Panc1 (cell line): ENCODE measurements at regions not wholly inside any gene's neighbourhood (a gene's known extent, or its start where the extent isn't known, plus 50 kb on each side); places are given as distances from the start of the nearest gene placed in this dataset.

Experiments
- ATAC-seq: fragments of 200-7000 bp; cut with Tn5 transposase; 2 replicates; pipeline ENCODE4 v1.9.1; 2020; ENCODE audit warnings: mild to moderate bottlenecking, moderate library complexity
- BruUV-seq: library from RNA; stranded (reverse); fragments of 400-500 nt; replicated peaks from 2 replicates; lab custom pipeline; 2021; lab: Mats Ljungman, UMichigan
- CTCF ChIA-PET: fragments of 300-600 bp; sonication (Branson Sonifier 250); formaldehyde crosslinking; loops from one replicate; lab custom pipeline; 2022; ENCODE audit warnings: antibody characterized with exemption; lab: Charles Lee
- POLR2A ChIA-PET: fragments of 300-600 bp; sonication (Branson Sonifier 250); formaldehyde crosslinking; loops from one replicate; lab custom pipeline; 2022; ENCODE audit warnings: antibody characterized with exemption; lab: Charles Lee
- DNase-seq: peaks from one replicate; pipeline ENCODE4 v3.0.0-alpha.2; 2010; ENCODE audit warnings: low read depth, low spot score
- H3K27ac ChIP-seq: 2 replicates; pipeline ENCODE4 v1.5.1; 2011; ENCODE audit warnings: mild to moderate bottlenecking, low read length, inconsistent platforms
- H3K27me3 ChIP-seq: fragments of 200-500 bp; sonication (Bioruptor generic); 2 replicates; pipeline ENCODE4 v1.6.0; 2014; ENCODE audit warnings: low read length, inconsistent platforms; ENCODE audit not compliant: control insufficient read depth, insufficient read depth
- H3K36me3 ChIP-seq: fragments of 200-500 bp; sonication (Bioruptor generic); 2 replicates; pipeline ENCODE4 v1.5.1; 2014; ENCODE audit warnings: inconsistent platforms, mild to moderate bottlenecking, low read length, moderate library complexity; ENCODE audit not compliant: control insufficient read depth, insufficient read depth
- H3K4me1 ChIP-seq: 2 replicates; pipeline ENCODE4 v1.5.1; 2011; ENCODE audit warnings: inconsistent platforms, mild to moderate bottlenecking, low read length, moderate library complexity; ENCODE audit not compliant: control insufficient read depth, insufficient read depth
- H3K4me3 ChIP-seq, 2 experiments: 2 replicates each; pipeline ENCODE4 v1.5.1; 2011 to 2012; ENCODE audit warnings: low read depth in 2 of 2, low read length in 2 of 2, mild to moderate bottlenecking in 2 of 2, inconsistent platforms in 1 of 2, moderate library complexity in 1 of 2
- H3K9me3 ChIP-seq: fragments of 200-500 bp; sonication (Bioruptor generic); 2 replicates; pipeline ENCODE4 v1.5.1; 2014; ENCODE audit warnings: low read depth, mild to moderate bottlenecking, inconsistent platforms, low read length, moderate library complexity; ENCODE audit not compliant: control insufficient read depth, insufficient read depth
- POLR2AphosphoS5 ChIP-seq: IDR thresholded peaks from 2 replicates; pipeline ENCODE4 v1.6.1; 2012; ENCODE audit warnings: mild to moderate bottlenecking, low read depth, low read length, moderate library complexity
- SIN3A ChIP-seq: IDR thresholded peaks from 2 replicates; pipeline ENCODE4 v1.6.1; 2012; ENCODE audit warnings: low read depth, mild to moderate bottlenecking, low read length, moderate library complexity, borderline replicate concordance; ENCODE audit not compliant: insufficient read depth
- TCF7L2 ChIP-seq: IDR thresholded peaks from 2 replicates; pipeline ENCODE4 v1.6.1; 2011; ENCODE audit warnings: mild to moderate bottlenecking, low read depth, low read length, inconsistent platforms
- in situ Hi-C: cut with HindIII; loops from 2 replicates; pipeline ENCODE4 v1.10.0; 2016; ENCODE audit warnings: low sequenced_read_pairs, low pct_unique_long_range_greater_than_20kb
- intact Hi-C: fragments of 100-400 bp; cut with micrococcal nuclease; formaldehyde crosslinking; loops from one replicate; pipeline ENCODE4 v1.10.0; 2022; ENCODE audit not compliant: unreplicated experiment
- TF ChIP-seq, protein P1 (sequence below), 2 experiments: IDR thresholded peaks; 2 replicates each; pipeline ENCODE4 v1.6.1; 2011 to 2012; ENCODE audit warnings: low read depth in 2 of 2, control low read depth in 1 of 2, low read length in 1 of 2, mild to moderate bottlenecking in 1 of 2, moderate library complexity in 1 of 2; ENCODE audit not compliant: insufficient read depth in 1 of 2
- TF ChIP-seq, protein P2 (sequence below): fragments of 450-650 bp; IDR thresholded peaks from 2 replicates; pipeline ENCODE4 v1.5.1; 2017; ENCODE audit warnings: mild to moderate bottlenecking

DNA sequence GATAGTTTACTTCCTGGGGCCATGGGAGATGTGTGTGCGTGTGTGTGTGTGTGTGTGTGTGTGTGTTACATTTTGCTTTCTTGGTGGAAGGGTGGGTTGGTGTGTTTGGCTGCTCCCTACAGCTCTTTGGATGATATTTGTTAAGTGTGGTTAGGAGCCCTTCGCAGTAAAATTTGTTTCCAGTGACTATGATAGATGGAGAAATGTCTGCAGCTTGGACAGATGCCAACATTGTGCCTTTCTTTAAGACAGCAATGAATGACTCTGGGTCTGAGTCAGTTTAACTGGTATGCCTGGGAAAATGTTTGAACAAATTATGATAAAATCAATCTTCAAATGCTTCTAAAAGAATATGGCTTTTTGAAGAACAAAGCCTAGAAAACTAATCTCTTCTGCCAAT lies 102.7 kb upstream of the TRPC6 start:
- in situ Hi-C loops = no loop called here
- CTCF ChIA-PET = no interaction called here
- DNase-seq (no peak), ATAC-seq (no peak)
- Histone ChIP-seq H3K27me3 (no peaks in the 10 kb centered on the region), H3K4me3 (no peak overlapping the region), H3K4me1 (no peaks in the 10 kb centered on the region), H3K36me3 (no peaks in the 10 kb centered on the region), H3K27ac (no peak overlapping the region), H3K9me3 (no peaks in the 10 kb centered on the region)
- TF ChIP-seq TCF7L2 (no peak), SIN3A (no peak), POLR2AphosphoS5 (no peak)
- TF ChIP-seq, protein P1, sequence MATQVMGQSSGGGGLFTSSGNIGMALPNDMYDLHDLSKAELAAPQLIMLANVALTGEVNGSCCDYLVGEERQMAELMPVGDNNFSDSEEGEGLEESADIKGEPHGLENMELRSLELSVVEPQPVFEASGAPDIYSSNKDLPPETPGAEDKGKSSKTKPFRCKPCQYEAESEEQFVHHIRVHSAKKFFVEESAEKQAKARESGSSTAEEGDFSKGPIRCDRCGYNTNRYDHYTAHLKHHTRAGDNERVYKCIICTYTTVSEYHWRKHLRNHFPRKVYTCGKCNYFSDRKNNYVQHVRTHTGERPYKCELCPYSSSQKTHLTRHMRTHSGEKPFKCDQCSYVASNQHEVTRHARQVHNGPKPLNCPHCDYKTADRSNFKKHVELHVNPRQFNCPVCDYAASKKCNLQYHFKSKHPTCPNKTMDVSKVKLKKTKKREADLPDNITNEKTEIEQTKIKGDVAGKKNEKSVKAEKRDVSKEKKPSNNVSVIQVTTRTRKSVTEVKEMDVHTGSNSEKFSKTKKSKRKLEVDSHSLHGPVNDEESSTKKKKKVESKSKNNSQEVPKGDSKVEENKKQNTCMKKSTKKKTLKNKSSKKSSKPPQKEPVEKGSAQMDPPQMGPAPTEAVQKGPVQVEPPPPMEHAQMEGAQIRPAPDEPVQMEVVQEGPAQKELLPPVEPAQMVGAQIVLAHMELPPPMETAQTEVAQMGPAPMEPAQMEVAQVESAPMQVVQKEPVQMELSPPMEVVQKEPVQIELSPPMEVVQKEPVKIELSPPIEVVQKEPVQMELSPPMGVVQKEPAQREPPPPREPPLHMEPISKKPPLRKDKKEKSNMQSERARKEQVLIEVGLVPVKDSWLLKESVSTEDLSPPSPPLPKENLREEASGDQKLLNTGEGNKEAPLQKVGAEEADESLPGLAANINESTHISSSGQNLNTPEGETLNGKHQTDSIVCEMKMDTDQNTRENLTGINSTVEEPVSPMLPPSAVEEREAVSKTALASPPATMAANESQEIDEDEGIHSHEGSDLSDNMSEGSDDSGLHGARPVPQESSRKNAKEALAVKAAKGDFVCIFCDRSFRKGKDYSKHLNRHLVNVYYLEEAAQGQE (IDR thresholded peaks at IDR 0.05; ENCODE audit: insufficient read depth in 1 of 2, low read depth in 2 of 2, low read length in 1 of 2) = no peak
- TF ChIP-seq, protein P2, sequence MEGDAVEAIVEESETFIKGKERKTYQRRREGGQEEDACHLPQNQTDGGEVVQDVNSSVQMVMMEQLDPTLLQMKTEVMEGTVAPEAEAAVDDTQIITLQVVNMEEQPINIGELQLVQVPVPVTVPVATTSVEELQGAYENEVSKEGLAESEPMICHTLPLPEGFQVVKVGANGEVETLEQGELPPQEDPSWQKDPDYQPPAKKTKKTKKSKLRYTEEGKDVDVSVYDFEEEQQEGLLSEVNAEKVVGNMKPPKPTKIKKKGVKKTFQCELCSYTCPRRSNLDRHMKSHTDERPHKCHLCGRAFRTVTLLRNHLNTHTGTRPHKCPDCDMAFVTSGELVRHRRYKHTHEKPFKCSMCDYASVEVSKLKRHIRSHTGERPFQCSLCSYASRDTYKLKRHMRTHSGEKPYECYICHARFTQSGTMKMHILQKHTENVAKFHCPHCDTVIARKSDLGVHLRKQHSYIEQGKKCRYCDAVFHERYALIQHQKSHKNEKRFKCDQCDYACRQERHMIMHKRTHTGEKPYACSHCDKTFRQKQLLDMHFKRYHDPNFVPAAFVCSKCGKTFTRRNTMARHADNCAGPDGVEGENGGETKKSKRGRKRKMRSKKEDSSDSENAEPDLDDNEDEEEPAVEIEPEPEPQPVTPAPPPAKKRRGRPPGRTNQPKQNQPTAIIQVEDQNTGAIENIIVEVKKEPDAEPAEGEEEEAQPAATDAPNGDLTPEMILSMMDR = no peak
- POLR2A ChIA-PET = no interaction called here
- intact Hi-C loops = no loop called here
- BruUV-seq = no TSS peak

DNA sequence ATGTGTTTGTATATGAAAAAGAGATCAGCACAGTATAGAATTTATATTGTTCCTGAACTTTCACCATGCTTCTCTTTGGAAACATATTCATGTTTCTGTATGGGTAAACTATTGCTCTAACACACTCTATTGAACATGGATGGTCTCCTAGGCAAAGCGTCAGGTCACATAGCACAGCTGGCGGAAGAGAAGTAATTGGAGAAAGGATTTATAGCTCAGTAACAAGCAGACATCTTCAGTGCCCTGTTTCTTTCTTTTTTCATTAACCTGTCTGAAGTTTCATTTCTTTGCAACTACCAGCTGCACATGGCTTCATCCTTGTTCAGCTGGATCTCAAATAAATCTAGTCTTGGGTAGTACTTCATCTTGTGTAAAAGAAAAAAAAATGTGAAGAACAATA lies 84.4 kb upstream of the TRPC6 start:
- TF ChIP-seq, protein P1 (IDR thresholded peaks at IDR 0.05; ENCODE audit: insufficient read depth in 1 of 2, low read depth in 2 of 2, low read length in 1 of 2) = no peak
- TF ChIP-seq SIN3A = no peak
- TF ChIP-seq TCF7L2 = no peak
- TF ChIP-seq, protein P2 = no peak
- TF ChIP-seq POLR2AphosphoS5 = no peak
- H3K4me1 ChIP-seq = no peaks in the 10 kb centered on the region
- no TSS peak for BruUV-seq
- intact Hi-C loops (loop anchor here (10.0 kb wide), 1 partner anchor 47 kb away; no protein-coding TSS in a partner anchor), in situ Hi-C loops (no loop called here)
- H3K27ac ChIP-seq = no peak overlapping the region
- H3K9me3 ChIP-seq = no peaks in the 10 kb centered on the region
- ChIA-PET CTCF (no interaction called here), POLR2A (no interaction called here)
- no peak for DNase-seq
- H3K27me3 ChIP-seq = no peaks in the 10 kb centered on the region
- no peak overlapping the region for H3K4me3 ChIP-seq
- no peak for ATAC-seq
- no peaks in the 10 kb centered on the region for H3K36me3 ChIP-seq
